ENCODE measurements at regions not wholly inside any gene's neighbourhood (a gene's known extent, or its start where the extent isn't known, plus 50 kb on each side); places are given as distances from the start of the nearest gene placed in this dataset.

GRCh38 chr13:59354665-59355369 lies 808.9 kb downstream of the DIAPH3 start:
- TF ChIP-seq, protein P1, sequence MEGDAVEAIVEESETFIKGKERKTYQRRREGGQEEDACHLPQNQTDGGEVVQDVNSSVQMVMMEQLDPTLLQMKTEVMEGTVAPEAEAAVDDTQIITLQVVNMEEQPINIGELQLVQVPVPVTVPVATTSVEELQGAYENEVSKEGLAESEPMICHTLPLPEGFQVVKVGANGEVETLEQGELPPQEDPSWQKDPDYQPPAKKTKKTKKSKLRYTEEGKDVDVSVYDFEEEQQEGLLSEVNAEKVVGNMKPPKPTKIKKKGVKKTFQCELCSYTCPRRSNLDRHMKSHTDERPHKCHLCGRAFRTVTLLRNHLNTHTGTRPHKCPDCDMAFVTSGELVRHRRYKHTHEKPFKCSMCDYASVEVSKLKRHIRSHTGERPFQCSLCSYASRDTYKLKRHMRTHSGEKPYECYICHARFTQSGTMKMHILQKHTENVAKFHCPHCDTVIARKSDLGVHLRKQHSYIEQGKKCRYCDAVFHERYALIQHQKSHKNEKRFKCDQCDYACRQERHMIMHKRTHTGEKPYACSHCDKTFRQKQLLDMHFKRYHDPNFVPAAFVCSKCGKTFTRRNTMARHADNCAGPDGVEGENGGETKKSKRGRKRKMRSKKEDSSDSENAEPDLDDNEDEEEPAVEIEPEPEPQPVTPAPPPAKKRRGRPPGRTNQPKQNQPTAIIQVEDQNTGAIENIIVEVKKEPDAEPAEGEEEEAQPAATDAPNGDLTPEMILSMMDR (IDR thresholded peaks at IDR 0.05; ENCODE audit: insufficient read depth, low read depth, low read length): no peak
- no peak for TF ChIP-seq EZH2 (IDR thresholded peaks at IDR 0.05; ENCODE audit: insufficient read depth, low read length)
